ENCODE measurements at regions not wholly inside any gene's neighbourhood (a gene's known extent, or its start where the extent isn't known, plus 50 kb on each side); places are given as distances from the start of the nearest gene placed in this dataset.
A peak's percentile ranks its signal among the peaks of the same experiment; 100 is the strongest.

GRCh38 chr2:35416391-35417140, 939.0 kb upstream of the CRIM1 start:
- DNase-seq (ENCODE audit: low spot score) = no peak
- intact Hi-C loops (cut with DNase I) = no loop called here

DNA sequence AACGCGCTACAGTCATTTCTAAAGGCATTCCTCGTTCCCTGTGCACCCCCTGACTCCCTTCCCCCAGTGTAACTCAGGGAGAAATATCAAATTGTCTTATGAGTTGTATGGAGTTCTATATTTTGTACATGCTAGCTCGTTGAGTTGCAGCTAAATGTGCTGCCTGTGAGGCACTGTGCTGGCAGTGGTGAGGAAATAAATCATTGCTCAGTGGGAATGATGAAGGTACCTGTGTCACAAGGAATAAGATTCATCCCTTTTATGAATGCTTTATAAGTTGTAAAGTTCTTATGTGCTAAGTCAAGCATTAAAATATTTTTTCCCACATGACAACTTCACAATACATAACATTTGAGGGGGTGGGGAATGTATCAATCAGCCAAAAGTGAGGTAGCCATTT, 939.6 kb upstream of the CRIM1 start:
- intact Hi-C loops (cut with DNase I) = no loop called here
- DNase-seq (ENCODE audit: low spot score) = no peak

DNA sequence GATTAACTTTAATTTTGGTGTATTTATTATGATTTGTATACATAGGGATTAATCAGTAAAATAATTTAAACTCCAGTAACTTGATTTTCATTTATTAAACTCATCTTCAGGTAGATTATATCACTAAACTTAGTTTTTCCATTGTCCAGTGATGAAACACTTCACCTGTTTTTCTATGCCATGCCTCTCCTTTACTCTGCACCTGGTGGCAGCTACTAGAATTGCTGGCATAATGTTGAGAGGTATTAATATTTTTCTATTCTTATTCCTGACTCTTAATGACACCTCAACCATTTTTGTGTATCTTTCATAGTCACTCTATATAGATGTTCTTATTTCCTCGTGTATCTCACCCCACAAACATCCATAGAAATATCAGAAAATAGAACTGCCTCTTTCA, 940.3 kb upstream of the CRIM1 start:
- intact Hi-C loops (cut with DNase I) = no loop called here
- DNase-seq (ENCODE audit: low spot score) = no peak

DNA sequence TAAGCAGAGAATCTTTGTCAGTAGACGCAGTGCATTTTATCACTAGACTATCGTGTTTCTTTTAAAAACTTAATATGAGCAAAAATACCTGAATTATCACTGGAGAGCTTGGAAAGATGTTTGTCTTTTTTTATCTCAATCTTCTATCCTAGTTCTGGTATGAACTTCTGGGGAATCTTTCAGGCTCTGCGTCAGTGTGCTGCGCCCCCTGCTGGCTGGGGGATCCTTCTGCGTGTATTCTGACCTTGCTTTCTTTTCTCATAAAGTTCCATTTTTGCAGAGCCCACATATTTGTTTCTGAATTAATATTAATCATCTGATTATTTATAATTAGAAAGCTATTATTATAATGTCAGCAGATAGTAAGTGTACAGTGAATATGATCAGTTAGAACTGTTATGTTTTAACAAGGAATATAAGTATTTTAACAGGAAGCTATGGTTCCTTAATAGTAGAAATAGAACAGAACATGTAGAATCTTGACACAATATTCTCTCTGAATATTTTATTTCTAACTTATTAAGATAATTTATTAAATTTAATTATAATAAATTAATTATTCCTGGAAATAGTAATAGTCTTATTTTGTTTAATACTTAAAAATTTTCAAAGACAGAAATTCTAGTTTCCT, 945.0 kb upstream of the CRIM1 start:
- DNase-seq (ENCODE audit: low spot score) = no peak
- intact Hi-C loops (cut with DNase I) = loop anchor here (5.0 kb wide), 1 partner anchor 1313 kb away; no protein-coding TSS in a partner anchor

- no peak for DNase-seq (ENCODE audit: low spot score)
- intact Hi-C loops (cut with DNase I) = loop anchor here (5.0 to 10.0 kb wide), 2 partner anchors 1312 to 1735 kb away; no protein-coding TSS in a partner anchor
These were observed 945.8 kb upstream of the CRIM1 start for GRCh38 chr2:35409762-35410161.

GRCh38 chr2:35408320-35408719, 947.3 kb upstream of the CRIM1 start:
- DNase-seq (ENCODE audit: low spot score) = no peak
- intact Hi-C loops (cut with DNase I) = loop anchor here (10.0 kb wide), 1 partner anchor 1734 kb away; no protein-coding TSS in a partner anchor

DNA sequence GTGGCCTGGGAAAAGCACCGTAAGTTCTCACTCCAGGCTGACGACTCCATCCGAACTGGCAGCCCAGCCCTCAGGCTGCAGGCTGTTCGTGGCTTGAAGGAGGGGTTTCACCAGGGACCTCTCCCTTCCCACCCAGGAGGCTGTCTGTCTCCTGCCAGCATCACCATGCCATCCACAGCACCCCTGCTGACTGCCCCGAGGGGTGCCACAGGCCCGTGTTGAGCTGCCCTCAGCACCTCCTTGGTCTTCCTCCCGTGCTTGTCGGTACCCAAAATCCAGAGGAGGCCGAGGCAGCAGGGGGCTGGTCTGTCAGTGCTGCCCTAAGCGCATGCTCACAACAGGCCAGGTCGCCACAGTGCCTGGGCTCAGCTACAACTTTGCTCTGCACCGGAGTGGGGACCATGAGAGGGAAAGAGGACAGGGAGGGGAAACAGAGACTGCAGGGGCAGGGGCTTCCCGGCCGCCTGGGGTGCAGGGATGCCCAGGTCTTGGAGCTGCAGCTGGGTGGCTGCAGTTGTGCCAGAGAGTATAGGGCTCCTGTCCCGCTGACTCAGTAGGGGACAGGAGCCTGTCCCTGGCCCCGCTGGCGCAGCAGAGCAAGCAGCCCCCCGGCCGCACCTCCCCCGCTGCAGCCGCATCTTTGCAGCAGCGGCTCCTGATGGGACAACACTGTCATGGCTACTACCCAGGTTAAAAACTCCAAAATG, 963.7 kb upstream of the CRIM1 start:
- DNase-seq (ENCODE audit: low spot score) = no peak
- intact Hi-C loops (cut with DNase I) = no loop called here

- intact Hi-C loops (cut with DNase I) = no loop called here
- no peak for DNase-seq (ENCODE audit: low spot score)
These were observed 976.8 kb upstream of the CRIM1 start for GRCh38 chr2:35378791-35379190.

DNA sequence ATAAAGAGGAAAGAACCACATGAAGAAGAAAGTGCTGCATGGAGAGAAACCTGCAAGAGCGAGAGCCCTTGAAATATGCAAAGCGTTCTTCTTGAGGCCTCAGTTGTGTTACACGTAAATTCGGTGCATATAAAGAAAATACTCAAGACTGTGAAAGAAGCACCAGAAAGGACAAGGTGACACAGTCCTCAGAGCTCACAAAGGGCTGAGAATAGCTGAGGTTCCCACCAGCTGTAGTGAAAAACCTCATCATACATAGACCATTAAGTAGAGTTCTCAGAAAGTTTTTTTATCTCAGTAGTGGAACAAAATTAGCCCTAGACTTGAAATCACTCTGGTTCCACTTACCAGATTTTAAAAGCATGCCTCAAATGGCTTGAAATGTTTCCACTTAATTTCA, 980.7 kb upstream of the CRIM1 start:
- no peak for DNase-seq (ENCODE audit: low spot score)
- intact Hi-C loops (cut with DNase I) = no loop called here

DNA sequence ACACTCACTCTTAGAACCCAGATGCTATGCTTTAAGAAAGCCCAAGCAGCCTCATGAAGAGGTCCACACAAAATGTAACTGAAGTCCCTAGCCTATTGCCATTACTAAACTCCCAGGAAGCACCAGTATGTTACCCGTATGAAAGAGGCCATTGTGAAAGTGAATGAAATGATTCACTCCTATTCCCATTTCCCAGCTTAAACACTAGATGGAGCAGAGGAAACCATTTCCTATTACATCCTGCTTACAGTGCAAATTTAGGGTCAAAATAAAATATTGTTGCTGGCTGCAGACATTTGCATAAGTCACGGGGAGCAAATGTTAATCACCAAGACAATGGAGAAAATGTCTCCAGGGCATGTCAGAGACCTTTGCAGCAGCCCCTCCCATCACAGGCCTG, 989.7 kb upstream of the CRIM1 start:
- intact Hi-C loops (cut with DNase I) = no loop called here
- no peak for DNase-seq (ENCODE audit: low spot score)

DNA sequence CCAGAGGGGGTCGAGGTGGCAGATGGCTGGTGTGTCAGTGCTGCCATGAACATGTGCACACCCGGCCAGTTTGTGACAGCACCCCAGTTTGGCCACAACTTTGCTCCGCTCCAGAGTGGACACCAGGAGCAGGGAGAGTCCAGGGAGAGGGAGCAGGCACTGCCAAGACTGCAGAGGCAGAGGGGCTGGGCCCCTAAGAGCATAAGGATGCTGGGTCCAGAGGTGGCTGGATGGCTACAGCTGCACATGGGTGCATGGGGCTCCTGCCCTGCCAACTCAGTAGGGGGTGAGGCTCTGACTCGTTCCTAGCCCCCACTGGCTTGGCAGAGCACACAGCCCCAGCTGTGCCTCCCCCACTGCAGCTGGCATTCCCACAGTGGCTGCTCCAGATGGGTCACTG, 999.2 kb upstream of the CRIM1 start:
- intact Hi-C loops (cut with DNase I) = no loop called here
- no peak for DNase-seq (ENCODE audit: low spot score)

- DNase-seq (ENCODE audit: low spot score) = no peak
- intact Hi-C loops (cut with DNase I) = no loop called here
These were observed 1000.5 kb upstream of the CRIM1 start for GRCh38 chr2:35355056-35355455.

DNA sequence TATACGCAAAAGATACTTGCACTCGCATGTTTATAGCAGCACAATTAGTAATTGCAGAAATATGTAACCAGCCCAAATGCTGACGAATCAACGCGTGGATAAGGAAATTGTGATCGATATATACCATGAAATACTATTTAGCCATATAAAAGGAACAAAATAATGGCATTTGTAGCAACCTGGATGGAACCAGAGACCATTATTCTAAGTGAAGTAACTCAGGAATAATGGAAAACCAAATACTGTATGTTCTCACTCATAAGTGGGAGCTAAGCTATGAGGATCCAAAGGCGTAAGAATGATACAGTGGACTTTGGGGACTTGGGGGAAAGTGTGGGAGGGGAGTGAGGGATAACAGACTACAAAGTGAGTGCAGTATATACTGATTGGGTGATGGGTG, 1008.0 kb upstream of the CRIM1 start:
- intact Hi-C loops (cut with DNase I) = no loop called here
- DNase-seq (ENCODE audit: low spot score) = no peak

DNA sequence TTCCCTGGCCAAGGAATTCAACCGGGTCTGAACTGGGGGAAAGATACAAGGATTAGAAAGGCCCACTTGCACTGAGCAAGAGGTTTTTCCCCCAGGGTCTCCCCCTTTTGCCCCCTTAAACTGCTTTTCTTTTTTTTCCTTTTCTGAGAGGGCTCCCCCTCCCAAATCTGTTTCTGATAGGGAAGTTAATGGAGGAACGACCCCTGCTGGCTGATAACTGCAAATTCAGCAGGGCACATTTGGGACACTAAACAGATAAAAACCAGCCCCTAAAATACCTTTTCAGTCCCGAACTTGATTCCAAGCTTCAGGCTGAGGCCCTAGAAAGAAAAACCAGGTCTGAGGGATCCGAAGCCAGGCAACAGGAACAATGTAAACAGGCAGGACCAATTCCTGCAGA, 1012.4 kb upstream of the CRIM1 start:
- intact Hi-C loops (cut with DNase I) = no loop called here

DNA sequence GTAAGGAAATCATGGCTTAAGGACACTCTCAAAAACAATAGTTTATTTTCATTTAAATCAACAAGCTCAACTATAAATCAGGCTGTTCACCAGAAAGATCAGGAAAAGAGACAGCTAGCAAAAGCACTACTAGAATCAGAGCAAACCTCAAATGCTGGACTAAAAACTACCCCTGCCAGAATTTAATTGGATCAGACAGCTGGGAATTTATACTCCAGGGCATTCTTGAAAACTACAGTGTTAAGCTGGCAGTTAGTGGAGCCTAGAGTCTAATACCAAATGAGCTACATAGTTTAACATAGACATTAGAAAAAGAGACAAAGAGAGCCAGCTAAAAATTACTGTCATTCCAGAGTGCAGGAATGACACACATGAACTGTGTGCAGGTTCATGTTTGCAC, 1016.4 kb upstream of the CRIM1 start:
- no peak for DNase-seq (ENCODE audit: low spot score)
- intact Hi-C loops (cut with DNase I) = no loop called here

More for the DNA sequence above, 1012.4 kb upstream of the CRIM1 start:
- no peak for DNase-seq (ENCODE audit: low spot score)

- no peak for DNase-seq (ENCODE audit: low spot score)
- intact Hi-C loops (cut with DNase I) = no loop called here
These were observed 1017.7 kb upstream of the CRIM1 start for GRCh38 chr2:35337922-35338321.

DNA sequence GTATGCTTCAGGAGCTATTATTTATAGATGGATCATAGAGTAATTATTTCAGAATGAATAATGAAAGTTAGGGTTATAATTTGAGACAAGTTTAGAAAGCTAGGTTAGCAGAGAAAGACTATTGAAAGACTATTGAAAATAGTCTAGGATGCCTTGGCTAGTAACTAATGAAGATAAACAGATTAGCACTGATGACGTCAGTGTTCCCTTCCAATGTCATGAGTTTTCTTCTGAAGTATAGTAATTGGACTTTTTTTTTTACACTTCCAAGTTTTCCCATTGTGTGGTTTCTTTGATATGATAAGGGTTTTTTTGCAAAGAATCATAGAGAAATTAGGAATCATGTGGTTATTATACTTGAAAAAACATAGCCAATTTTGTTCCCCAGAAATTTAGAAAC, 1041.5 kb upstream of the CRIM1 start:
- intact Hi-C loops (cut with DNase I) = no loop called here
- DNase-seq (ENCODE audit: low spot score) = no peak

DNA sequence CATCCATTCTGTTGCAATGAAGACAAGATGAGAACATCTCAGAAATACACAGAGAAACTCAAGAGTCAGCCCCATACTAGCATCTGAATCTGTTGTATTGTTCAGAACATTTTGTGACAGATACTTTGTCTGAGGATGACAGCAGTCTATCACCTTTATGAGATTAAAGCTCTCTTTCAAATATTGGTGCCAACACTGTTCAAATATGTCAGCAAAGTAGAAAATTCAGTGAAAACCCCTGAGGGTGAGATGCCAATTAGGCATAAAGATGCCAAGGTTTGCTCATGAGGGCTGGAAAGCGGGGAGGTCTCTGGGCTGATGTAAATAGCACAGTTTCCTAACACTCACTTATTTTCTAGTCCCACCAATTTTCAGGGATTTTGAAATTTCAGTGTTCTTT, 1054.2 kb upstream of the CRIM1 start:
- intact Hi-C loops (cut with DNase I) = no loop called here
- DNase-seq (ENCODE audit: low spot score) = no peak

GRCh38 chr2:35298493-35298892, 1057.1 kb upstream of the CRIM1 start:
- intact Hi-C loops (cut with DNase I) = no loop called here
- peak; percentile 56 for DNase-seq (ENCODE audit: low spot score)

DNA sequence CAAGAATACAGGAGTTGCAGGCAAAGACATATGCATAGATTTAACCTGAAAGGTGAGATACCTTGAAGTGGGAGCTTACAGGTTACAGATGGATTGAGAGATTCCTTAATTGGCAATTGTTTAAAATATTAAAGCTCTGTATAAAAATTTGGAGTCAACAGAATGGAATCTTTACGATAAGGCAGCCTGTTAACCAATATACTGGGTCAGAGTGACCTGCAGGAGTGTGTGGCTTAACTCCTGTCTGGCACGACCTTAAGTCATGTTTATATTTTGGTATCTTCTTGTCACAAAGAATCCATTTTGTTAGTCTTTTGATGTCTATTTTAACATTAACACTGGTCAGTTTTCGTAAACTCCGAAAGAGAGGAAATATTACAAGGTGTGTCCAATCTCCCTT, 1058.2 kb upstream of the CRIM1 start:
- intact Hi-C loops (cut with DNase I) = no loop called here
- DNase-seq (ENCODE audit: low spot score) = no peak

Data from cardiac septum (tissue), 1 donor.